ENCODE measurements at regions not wholly inside any gene's neighbourhood (a gene's known extent, or its start where the extent isn't known, plus 50 kb on each side); places are given as distances from the start of the nearest gene placed in this dataset.

DNA sequence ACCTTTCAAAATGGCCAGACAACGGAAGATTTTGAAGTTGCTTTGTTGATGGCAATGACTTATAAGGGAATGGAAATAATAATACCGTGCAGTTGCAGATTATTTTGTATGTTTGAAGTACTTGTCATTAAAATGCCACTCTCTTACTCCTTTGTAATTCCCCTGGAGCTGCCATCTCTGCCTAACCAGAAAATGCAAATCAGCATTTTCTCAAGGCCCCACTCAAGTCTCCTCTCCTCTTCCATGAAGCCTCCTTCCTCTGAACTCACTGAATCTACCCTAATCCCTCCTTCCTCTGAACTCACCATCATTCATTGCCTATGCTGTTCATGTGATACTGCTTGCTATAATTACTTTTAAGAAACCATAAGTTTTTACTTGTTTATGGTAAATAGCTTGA lies 60.2 kb upstream of the RBPJ start:
- no peak for TF ChIP-seq ARNTL (CRISPR knock-in tag; IDR thresholded peaks at IDR 0.05; ENCODE audit: borderline replicate concordance, low read depth)
- TF ChIP-seq ZFP30 (CRISPR knock-in tag; IDR thresholded peaks at IDR 0.05) = no peak
- TF ChIP-seq GLIS3 (CRISPR knock-in tag; IDR thresholded peaks at IDR 0.05) = no peak
- no peak for TF ChIP-seq ZNF565 (CRISPR knock-in tag; conservative IDR thresholded peaks at IDR 0.05; ENCODE audit: low read depth)
- TF ChIP-seq, protein P1, sequence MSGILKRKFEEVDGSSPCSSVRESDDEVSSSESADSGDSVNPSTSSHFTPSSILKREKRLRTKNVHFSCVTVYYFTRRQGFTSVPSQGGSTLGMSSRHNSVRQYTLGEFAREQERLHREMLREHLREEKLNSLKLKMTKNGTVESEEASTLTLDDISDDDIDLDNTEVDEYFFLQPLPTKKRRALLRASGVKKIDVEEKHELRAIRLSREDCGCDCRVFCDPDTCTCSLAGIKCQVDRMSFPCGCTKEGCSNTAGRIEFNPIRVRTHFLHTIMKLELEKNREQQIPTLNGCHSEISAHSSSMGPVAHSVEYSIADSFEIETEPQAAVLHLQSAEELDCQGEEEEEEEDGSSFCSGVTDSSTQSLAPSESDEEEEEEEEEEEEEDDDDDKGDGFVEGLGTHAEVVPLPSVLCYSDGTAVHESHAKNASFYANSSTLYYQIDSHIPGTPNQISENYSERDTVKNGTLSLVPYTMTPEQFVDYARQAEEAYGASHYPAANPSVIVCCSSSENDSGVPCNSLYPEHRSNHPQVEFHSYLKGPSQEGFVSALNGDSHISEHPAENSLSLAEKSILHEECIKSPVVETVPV (CRISPR knock-in tag; IDR thresholded peaks at IDR 0.05) = no peak
- TF ChIP-seq, protein P2, sequence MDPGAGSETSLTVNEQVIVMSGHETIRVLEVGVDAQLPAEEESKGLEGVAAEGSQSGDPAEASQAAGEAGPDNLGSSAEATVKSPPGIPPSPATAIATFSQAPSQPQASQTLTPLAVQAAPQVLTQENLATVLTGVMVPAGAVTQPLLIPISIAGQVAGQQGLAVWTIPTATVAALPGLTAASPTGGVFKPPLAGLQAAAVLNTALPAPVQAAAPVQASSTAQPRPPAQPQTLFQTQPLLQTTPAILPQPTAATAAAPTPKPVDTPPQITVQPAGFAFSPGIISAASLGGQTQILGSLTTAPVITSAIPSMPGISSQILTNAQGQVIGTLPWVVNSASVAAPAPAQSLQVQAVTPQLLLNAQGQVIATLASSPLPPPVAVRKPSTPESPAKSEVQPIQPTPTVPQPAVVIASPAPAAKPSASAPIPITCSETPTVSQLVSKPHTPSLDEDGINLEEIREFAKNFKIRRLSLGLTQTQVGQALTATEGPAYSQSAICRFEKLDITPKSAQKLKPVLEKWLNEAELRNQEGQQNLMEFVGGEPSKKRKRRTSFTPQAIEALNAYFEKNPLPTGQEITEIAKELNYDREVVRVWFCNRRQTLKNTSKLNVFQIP (CRISPR knock-in tag; IDR thresholded peaks at IDR 0.05; ENCODE audit: borderline replicate concordance, low read depth) = no peak
- TF ChIP-seq, protein P3, sequence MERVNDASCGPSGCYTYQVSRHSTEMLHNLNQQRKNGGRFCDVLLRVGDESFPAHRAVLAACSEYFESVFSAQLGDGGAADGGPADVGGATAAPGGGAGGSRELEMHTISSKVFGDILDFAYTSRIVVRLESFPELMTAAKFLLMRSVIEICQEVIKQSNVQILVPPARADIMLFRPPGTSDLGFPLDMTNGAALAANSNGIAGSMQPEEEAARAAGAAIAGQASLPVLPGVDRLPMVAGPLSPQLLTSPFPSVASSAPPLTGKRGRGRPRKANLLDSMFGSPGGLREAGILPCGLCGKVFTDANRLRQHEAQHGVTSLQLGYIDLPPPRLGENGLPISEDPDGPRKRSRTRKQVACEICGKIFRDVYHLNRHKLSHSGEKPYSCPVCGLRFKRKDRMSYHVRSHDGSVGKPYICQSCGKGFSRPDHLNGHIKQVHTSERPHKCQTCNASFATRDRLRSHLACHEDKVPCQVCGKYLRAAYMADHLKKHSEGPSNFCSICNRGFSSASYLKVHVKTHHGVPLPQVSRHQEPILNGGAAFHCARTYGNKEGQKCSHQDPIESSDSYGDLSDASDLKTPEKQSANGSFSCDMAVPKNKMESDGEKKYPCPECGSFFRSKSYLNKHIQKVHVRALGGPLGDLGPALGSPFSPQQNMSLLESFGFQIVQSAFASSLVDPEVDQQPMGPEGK (CRISPR knock-in tag; IDR thresholded peaks at IDR 0.05; ENCODE audit: borderline replicate concordance) = no peak
- TF ChIP-seq, protein P4, sequence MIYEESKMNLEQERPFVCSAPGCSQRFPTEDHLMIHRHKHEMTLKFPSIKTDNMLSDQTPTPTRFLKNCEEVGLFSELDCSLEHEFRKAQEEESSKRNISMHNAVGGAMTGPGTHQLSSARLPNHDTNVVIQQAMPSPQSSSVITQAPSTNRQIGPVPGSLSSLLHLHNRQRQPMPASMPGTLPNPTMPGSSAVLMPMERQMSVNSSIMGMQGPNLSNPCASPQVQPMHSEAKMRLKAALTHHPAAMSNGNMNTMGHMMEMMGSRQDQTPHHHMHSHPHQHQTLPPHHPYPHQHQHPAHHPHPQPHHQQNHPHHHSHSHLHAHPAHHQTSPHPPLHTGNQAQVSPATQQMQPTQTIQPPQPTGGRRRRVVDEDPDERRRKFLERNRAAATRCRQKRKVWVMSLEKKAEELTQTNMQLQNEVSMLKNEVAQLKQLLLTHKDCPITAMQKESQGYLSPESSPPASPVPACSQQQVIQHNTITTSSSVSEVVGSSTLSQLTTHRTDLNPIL (CRISPR knock-in tag; IDR thresholded peaks at IDR 0.05; ENCODE audit: low read depth) = no peak
- TF ChIP-seq CSDC2 (CRISPR knock-in tag; IDR thresholded peaks at IDR 0.05) = no peak
- no peak for TF ChIP-seq ZFP3 (CRISPR knock-in tag; IDR thresholded peaks at IDR 0.05)
- no peak for TF ChIP-seq RARB (CRISPR knock-in tag; IDR thresholded peaks at IDR 0.05)
